ENCODE measurements at regions not wholly inside any gene's neighbourhood (a gene's known extent, or its start where the extent isn't known, plus 50 kb on each side); places are given as distances from the start of the nearest gene placed in this dataset.
"Not testable (repeated sequence)": the region's sequence is repeated elsewhere in the genome, so short reads cannot be mapped to it uniquely, and the experiment has no call there.

GRCh38 chr3:16759227-16759903, 125.4 kb upstream of the PLCL2 start:
- Histone ChIP-seq H4K20me1 (no peaks in the 10 kb centered on the region), H3K4me1 (peaks cover 0 to under 1% (median 0%) of the 10 kb centered on the region in 10 experiments; a peak in 1 of 20 replicates), H3K4me3 (no peak overlapping the region), H3K36me3 (no peaks in the 10 kb centered on the region), H3K27ac (no peak overlapping the region), H3K27me3 (no peaks in the 10 kb centered on the region), H3K9ac (no peak overlapping the region), H3K9me3 (replicated peaks in 1 of 11) (peaks cover 0 to 10% (median 5%) of the 10 kb centered on the region in 11 experiments; a peak in 6 of 22 replicates), H3K4me2 (no peak overlapping the region)
- TF ChIP-seq Cebpa-rat (IDR thresholded peaks at IDR 0.05): no peak

GRCh38 chr3:16761571-16761970, 123.2 kb upstream of the PLCL2 start:
- H4K20me1 ChIP-seq: no peaks in the 10 kb centered on the region
- no peak overlapping the region for H3K9ac ChIP-seq
- H3K9me3 ChIP-seq (replicated peaks in 1 of 11): peaks cover 0 to 10% (median 5%) of the 10 kb centered on the region in 11 experiments; a peak in 5 of 22 replicates
- no peak overlapping the region for H3K4me3 ChIP-seq
- TF ChIP-seq Cebpa-rat (IDR thresholded peaks at IDR 0.05): no peak
- H3K36me3 ChIP-seq: no peaks in the 10 kb centered on the region
- no peak overlapping the region for H3K27ac ChIP-seq
- peaks cover 0 to 9% (median 4%) of the 10 kb centered on the region in 10 experiments; a peak in 7 of 20 replicates for H3K4me1 ChIP-seq
- no peaks in the 10 kb centered on the region for H3K27me3 ChIP-seq
- no peak overlapping the region for H3K4me2 ChIP-seq

- Histone ChIP-seq H3K36me3 (no peaks in the 10 kb centered on the region), H3K4me3 (no peak overlapping the region), H3K9me3 (replicated peaks in 1 of 11) (peaks cover 0 to 10% (median 5%) of the 10 kb centered on the region in 11 experiments; a peak in 5 of 22 replicates), H4K20me1 (no peaks in the 10 kb centered on the region), H3K4me2 (no peak overlapping the region), H3K4me1 (peaks cover 0 to 11% (median 6%) of the 10 kb centered on the region in 10 experiments; a peak in 12 of 20 replicates), H3K27me3 (no peaks in the 10 kb centered on the region), H3K9ac (no peak overlapping the region), H3K27ac (no peak overlapping the region)
- no peak for TF ChIP-seq Cebpa-rat (IDR thresholded peaks at IDR 0.05)
These were observed 119.1 kb upstream of the PLCL2 start for GRCh38 chr3:16765661-16766060.

- Histone ChIP-seq H3K4me1 (peaks cover 0 to 11% (median 6%) of the 10 kb centered on the region in 10 experiments; a peak in 12 of 20 replicates), H3K36me3 (no peaks in the 10 kb centered on the region), H3K4me3 (no peak overlapping the region), H3K9ac (no peak overlapping the region), H4K20me1 (no peaks in the 10 kb centered on the region), H3K27ac (no peak overlapping the region), H3K27me3 (no peaks in the 10 kb centered on the region), H3K9me3 (replicated peaks in 1 of 11) (peaks cover 0 to 10% (median 5%) of the 10 kb centered on the region in 11 experiments; a peak in 5 of 22 replicates), H3K4me2 (no peak overlapping the region)
- TF ChIP-seq Cebpa-rat (IDR thresholded peaks at IDR 0.05): no peak
These were observed 117.7 kb upstream of the PLCL2 start for GRCh38 chr3:16767006-16767405.

- Histone ChIP-seq H3K36me3 (no peaks in the 10 kb centered on the region), H3K4me2 (peak overlapping the region in 2 of 11 experiments; percentile 32 to 63; a peak in 3 of 22 replicates), H4K20me1 (no peaks in the 10 kb centered on the region), H3K9me3 (replicated peaks in 1 of 11) (peaks cover 0 to 6% (median 1%) of the 10 kb centered on the region in 11 experiments; a peak in 4 of 22 replicates), H3K27me3 (no peaks in the 10 kb centered on the region), H3K9ac (no peak overlapping the region), H3K4me1 (peaks cover 0 to 11% (median 6%) of the 10 kb centered on the region in 10 experiments; a peak in 12 of 20 replicates), H3K4me3 (no peak overlapping the region), H3K27ac (no peak overlapping the region)
- TF ChIP-seq Cebpa-rat (IDR thresholded peaks at IDR 0.05): no peak
These were observed 116.7 kb upstream of the PLCL2 start for GRCh38 chr3:16768014-16768413.

GRCh38 chr3:16768956-16769355, 115.8 kb upstream of the PLCL2 start:
- peaks cover 0 to 11% (median 6%) of the 10 kb centered on the region in 10 experiments; a peak in 12 of 20 replicates for H3K4me1 ChIP-seq
- H3K9me3 ChIP-seq (replicated peaks in 1 of 11): peaks cover 0 to 9% (median 0%) of the 10 kb centered on the region in 11 experiments; a peak in 4 of 22 replicates
- no peak overlapping the region for H3K4me3 ChIP-seq
- no peak overlapping the region for H3K4me2 ChIP-seq
- H3K9ac ChIP-seq: no peak overlapping the region
- H3K27ac ChIP-seq: no peak overlapping the region
- no peaks in the 10 kb centered on the region for H4K20me1 ChIP-seq
- H3K36me3 ChIP-seq: no peaks in the 10 kb centered on the region
- H3K27me3 ChIP-seq: no peaks in the 10 kb centered on the region
- TF ChIP-seq Cebpa-rat (IDR thresholded peaks at IDR 0.05): no peak

- no peak for TF ChIP-seq Cebpa-rat (IDR thresholded peaks at IDR 0.05)
- Histone ChIP-seq H3K9ac (no peak overlapping the region), H3K27me3 (no peaks in the 10 kb centered on the region), H3K4me3 (no peak overlapping the region), H4K20me1 (no peaks in the 10 kb centered on the region), H3K4me2 (no peak overlapping the region), H3K27ac (no peak overlapping the region), H3K36me3 (no peaks in the 10 kb centered on the region), H3K4me1 (peaks cover 0 to 11% (median 6%) of the 10 kb centered on the region in 10 experiments; a peak in 12 of 20 replicates), H3K9me3 (replicated peaks in 1 of 11) (peaks cover 0 to 11% (median 3%) of the 10 kb centered on the region in 11 experiments; a peak in 5 of 22 replicates)
These were observed 115.2 kb upstream of the PLCL2 start for GRCh38 chr3:16769525-16769924.

- peaks cover 0 to 16% (median 7%) of the 10 kb centered on the region in 11 experiments; a peak in 6 of 22 replicates for H3K9me3 ChIP-seq (replicated peaks in 1 of 11)
- no peak overlapping the region for H3K9ac ChIP-seq
- no peaks in the 10 kb centered on the region for H3K27me3 ChIP-seq
- H4K20me1 ChIP-seq: no peaks in the 10 kb centered on the region
- no peaks in the 10 kb centered on the region for H3K36me3 ChIP-seq
- no peak overlapping the region for H3K4me3 ChIP-seq
- H3K4me1 ChIP-seq: peaks cover 0 to 11% (median 3%) of the 10 kb centered on the region in 10 experiments; a peak in 11 of 20 replicates
- no peak overlapping the region for H3K27ac ChIP-seq
- H3K4me2 ChIP-seq: no peak overlapping the region
- TF ChIP-seq Cebpa-rat (IDR thresholded peaks at IDR 0.05): no peak
These were observed 114.7 kb upstream of the PLCL2 start for GRCh38 chr3:16770021-16770420.

GRCh38 chr3:16770792-16771191, 114.0 kb upstream of the PLCL2 start:
- Histone ChIP-seq H3K9ac (no peak overlapping the region), H3K27me3 (no peaks in the 10 kb centered on the region), H3K4me1 (peaks cover 0 to 11% (median 0%) of the 10 kb centered on the region in 10 experiments; a peak in 5 of 20 replicates), H3K4me2 (no peak overlapping the region), H3K9me3 (replicated peaks in 1 of 11) (peaks cover 0 to 21% (median 7%) of the 10 kb centered on the region in 11 experiments; a peak in 6 of 22 replicates), H3K27ac (no peak overlapping the region), H3K4me3 (no peak overlapping the region), H4K20me1 (no peaks in the 10 kb centered on the region), H3K36me3 (no peaks in the 10 kb centered on the region)
- no peak for TF ChIP-seq Cebpa-rat (IDR thresholded peaks at IDR 0.05)

GRCh38 chr3:16773594-16773993, 111.2 kb upstream of the PLCL2 start:
- H3K9ac ChIP-seq, H3K27me3 ChIP-seq, H3K4me2 ChIP-seq, H4K20me1 ChIP-seq, H3K27ac ChIP-seq, H3K4me1 ChIP-seq, H3K4me3 ChIP-seq, H3K36me3 ChIP-seq: not testable (repeated sequence)
- H3K9me3 ChIP-seq (replicated peaks in 1 of 11): peaks cover 0 to 21% (median 7%) of the 10 kb centered on the region in 11 experiments; a peak in 6 of 22 replicates

GRCh38 chr3:16774536-16774935, 110.2 kb upstream of the PLCL2 start:
- H3K36me3 ChIP-seq, H3K9ac ChIP-seq, H3K27me3 ChIP-seq, H3K27ac ChIP-seq, H4K20me1 ChIP-seq, H3K4me1 ChIP-seq, H3K4me3 ChIP-seq, H3K4me2 ChIP-seq: not testable (repeated sequence)
- peaks cover 0 to 21% (median 7%) of the 10 kb centered on the region in 11 experiments; a peak in 6 of 22 replicates for H3K9me3 ChIP-seq (replicated peaks in 1 of 11)
